GM19397 (cell line): ENCODE measurements at regions not wholly inside any gene's neighbourhood (a gene's known extent, or its start where the extent isn't known, plus 50 kb on each side); places are given as distances from the start of the nearest gene placed in this dataset.
"Not testable (repeated sequence)": the region's sequence is repeated elsewhere in the genome, so short reads cannot be mapped to it uniquely, and the experiment has no call there.

Experiments
- ATAC-seq: cut with Tn5 transposase; IDR thresholded peaks from one replicate; pipeline ENCODE4 v1.9.1; 2021; ENCODE audit warnings: mild to moderate bottlenecking, moderate library complexity; ENCODE audit not compliant: unreplicated experiment

DNA sequence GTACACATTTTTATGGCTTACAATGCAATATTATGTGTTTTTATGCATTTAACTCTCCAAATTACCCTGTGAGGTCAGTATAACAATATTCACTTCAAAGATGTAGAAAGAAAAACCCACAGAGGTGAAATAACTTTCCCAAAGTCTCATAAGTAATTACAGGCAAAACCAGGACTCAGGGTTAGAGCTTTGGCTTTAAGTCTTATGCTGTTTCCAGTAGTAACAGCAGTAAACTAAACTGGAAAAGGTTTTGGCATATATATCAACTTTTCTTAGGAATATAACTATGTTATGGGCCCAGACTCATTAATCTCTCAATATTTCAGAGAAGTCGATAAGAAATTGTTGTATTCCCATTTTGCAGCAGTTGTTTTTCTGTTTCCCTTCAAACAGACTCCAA lies 206.3 kb upstream of the KCNMB2 start:
- ATAC-seq = no peak

- ATAC-seq = no peak
Observed at GRCh38 chr3:178334239-178334638, 202.0 kb upstream of the KCNMB2 start.

GRCh38 chr3:178336336-178336735 lies 199.9 kb upstream of the KCNMB2 start:
- ATAC-seq = no peak

- ATAC-seq = no peak
Observed at GRCh38 chr3:178340506-178340905, 195.7 kb upstream of the KCNMB2 start.

- no peak for ATAC-seq
Observed at GRCh38 chr3:178341636-178342035, 194.6 kb upstream of the KCNMB2 start.

DNA sequence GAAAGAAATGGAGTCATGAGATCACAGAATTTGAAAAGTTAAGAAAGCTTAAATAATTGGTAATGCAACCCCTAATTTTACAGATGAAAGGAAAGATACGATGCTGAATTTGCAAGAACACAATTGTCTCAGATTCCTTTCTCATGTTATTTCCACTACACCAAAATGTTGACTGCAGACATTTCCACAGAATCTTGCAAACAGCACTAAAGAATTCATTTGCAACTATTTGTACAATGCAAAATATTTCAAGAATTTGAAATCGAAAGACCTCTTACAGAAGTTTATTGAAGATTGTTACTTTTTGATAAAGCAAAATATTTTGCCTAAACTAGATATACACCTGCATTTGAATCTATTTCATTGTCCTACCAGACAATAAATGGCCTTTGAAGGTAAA lies 194.1 kb upstream of the KCNMB2 start:
- ATAC-seq = no peak

- no peak for ATAC-seq
Observed at GRCh38 chr3:178343433-178344038, 192.7 kb upstream of the KCNMB2 start.

DNA sequence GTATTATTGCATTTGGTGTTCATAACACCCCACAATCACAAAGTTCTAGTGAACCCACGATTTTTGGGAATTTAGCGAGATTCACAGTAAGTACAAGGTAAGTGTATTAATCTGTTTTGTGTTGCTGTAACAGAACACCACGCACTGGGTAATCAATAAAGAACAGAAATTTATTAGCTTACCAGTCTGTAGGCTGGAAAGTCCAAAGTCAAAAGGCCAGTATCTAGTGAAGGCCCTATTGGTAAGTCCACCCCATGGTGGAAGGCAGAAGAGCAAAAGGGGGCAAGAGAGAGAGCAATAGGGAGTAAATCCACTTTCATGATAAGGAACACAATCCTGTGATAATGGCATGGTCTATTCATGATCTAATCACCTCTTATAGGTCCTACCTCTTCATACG lies 190.3 kb upstream of the KCNMB2 start:
- ATAC-seq = no peak

DNA sequence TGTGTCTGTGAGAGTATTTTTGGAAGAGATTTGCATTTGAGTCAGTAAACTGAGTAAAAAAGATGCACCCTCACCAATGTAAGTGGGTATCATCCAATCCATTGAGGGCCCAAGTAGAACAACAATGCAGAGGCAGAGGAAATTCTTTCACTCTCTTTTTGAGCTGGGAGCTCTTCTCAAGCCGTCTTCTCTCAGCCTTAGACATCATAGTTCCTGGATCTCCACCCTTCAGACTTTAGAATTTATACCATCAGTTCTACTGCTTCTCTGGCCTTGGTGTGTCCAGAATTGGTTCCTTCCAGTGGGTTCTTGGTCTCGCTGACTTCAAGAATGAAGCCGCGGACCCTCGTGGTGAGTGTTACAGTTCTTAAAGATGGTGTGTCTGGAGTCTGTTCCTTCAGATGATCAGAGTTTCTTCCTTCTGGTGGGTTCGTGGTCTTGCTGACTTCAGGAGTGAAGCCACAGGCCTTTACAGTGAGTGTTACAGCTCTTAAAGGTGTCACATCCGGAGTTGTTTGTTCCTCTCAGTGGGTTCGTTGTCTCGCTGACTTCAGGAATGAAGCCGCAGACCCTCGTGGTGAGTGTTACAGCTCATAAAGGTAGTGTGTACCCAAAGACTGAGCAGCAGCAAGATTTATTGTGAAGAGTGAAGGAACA lies 187.5 kb upstream of the KCNMB2 start:
- ATAC-seq = not testable (repeated sequence)

DNA sequence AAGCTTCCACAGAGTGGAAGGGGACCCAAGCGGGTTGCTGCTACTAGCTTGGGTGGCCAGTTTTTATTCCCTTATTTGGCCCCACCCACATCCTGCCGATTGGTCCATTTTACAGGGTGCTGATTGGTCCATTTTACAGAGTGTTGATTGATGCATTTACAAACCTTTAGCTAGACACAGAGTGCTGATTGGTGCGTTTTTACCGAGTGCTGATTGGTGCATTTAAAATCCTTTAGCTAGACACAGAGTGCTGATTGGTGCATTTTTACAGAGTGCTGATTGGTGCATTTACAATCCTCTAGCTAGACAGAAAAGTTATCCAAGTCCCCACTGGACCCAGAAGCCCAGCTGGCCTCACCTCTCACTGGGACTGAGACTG lies 187.0 kb upstream of the KCNMB2 start:
- ATAC-seq = not testable (repeated sequence)

- no peak for ATAC-seq
Observed at GRCh38 chr3:178350763-178351162, 185.5 kb upstream of the KCNMB2 start.

DNA sequence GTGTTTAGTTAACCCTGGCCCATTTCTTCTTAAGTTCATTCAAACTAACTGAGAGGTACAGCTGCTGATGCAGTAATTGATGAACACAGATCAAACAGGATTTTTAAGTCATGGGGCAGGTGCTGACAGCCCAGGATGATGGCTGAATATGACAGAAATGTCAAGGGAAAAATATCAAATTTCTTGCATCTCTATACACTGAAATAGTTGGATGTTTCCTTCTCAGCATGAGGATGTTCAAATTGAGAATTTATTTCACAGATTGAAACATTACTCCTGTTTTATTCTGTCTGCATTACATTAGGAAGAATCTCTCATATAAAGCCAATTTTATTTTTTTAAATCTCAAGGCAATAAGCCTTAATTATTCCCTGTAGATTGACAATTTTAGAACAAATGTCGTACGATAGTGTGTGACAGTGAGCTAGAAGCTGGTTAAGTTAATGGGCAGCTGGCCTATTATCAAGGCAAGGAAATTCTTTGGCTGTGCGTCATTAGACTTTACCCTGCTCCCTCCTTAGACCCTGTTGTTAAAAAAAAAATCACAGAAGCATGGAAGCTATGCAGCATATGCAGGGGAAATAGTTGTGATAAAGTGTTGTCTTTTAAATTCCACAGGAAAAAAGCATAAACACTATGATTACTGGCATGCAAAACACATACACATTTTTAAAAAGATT lies 183.8 kb upstream of the KCNMB2 start:
- ATAC-seq = no peak

GRCh38 chr3:178353006-178353694 lies 183.1 kb upstream of the KCNMB2 start:
- no peak for ATAC-seq

- no peak for ATAC-seq
Observed at GRCh38 chr3:178359728-178360127, 176.5 kb upstream of the KCNMB2 start.

DNA sequence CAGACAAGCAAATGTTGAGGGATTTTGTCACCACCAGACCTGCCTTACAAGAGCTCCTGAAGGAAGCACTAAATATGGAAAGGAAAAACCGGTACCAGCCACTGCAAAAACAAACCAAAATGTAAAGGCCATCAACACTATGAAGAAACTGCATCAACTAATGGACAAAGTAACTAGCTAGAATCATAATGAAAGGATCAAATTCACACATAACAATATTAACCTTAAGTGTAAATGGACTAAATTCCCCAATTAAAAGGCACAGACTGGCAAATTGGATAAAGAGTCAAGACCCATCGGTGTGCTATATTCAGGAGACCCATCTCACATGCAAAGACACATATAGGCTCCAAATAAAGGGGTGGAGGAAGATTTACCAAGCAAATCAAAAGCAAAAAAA lies 173.2 kb upstream of the KCNMB2 start:
- not testable (repeated sequence) for ATAC-seq

- no peak for ATAC-seq
Observed at GRCh38 chr3:178367817-178368617, 168.2 kb upstream of the KCNMB2 start.

DNA sequence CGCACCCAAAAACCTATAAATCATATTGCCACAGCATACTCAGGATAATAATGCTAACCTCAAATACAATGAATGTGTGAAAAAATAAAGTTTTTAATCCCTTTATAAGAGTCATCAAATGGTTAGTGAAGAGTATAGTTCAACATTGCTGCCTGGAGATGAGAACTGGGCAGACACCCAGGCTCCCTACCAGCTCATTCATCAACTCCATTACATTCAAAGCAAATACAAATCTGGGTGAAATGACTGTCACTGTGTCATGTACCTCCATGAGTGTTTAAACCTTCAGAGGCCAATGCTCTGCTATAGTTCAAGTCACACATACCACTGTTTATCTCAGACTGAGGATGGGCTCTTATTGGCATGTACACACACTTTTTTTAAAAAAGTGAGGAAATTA lies 167.2 kb upstream of the KCNMB2 start:
- ATAC-seq = no peak

GRCh38 chr3:178369811-178370210 lies 166.4 kb upstream of the KCNMB2 start:
- ATAC-seq = no peak

GRCh38 chr3:178370387-178370786 lies 165.8 kb upstream of the KCNMB2 start:
- no peak for ATAC-seq

GRCh38 chr3:178381555-178381954 lies 154.7 kb upstream of the KCNMB2 start:
- no peak for ATAC-seq

GRCh38 chr3:178381971-178382448 lies 154.2 kb upstream of the KCNMB2 start:
- ATAC-seq = no peak
